ENCODE measurements at regions not wholly inside any gene's neighbourhood (a gene's known extent, or its start where the extent isn't known, plus 50 kb on each side); places are given as distances from the start of the nearest gene placed in this dataset.

GRCh38 chr9:101858026-101858425, 119.6 kb upstream of the GRIN3A start:
- no peak for TF ChIP-seq CTCF (IDR thresholded peaks at IDR 0.05)
- no peak for TF ChIP-seq ZFX (IDR thresholded peaks at IDR 0.05; ENCODE audit: borderline replicate concordance)
